ENCODE measurements at regions not wholly inside any gene's neighbourhood (a gene's known extent, or its start where the extent isn't known, plus 50 kb on each side); places are given as distances from the start of the nearest gene placed in this dataset.

DNA sequence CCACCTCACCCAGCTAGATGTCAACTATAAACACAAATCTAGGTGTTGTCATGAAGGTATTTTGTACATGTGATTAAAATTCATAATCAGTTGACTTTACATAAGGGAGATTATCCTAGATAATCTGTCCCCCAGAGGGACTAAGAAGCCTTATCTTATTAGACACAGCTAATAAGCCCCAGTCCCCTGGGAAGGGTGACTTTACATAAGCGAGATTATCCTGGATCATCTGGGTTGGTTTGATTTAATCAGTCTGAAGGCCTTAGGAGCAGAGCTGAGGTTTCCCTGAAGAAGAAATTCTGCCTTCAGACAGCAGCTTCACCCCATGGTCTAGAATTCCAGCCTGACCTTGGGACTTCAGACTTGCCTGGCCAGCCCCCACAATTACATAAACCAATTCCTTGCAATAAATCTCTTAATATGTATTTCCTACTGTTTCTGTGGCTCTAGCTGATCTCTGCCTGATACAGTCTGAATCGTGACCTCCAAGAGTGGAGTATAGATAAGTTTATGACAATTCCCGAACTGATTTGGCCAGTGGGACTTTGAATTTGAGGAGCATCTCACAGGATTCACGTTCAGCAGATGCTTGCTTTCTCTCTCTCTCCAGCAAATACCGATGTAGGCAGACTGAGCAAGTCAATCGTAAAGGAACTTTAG lies 66.5 kb downstream of the MRPL46 start:
- TF ChIP-seq, protein P1, sequence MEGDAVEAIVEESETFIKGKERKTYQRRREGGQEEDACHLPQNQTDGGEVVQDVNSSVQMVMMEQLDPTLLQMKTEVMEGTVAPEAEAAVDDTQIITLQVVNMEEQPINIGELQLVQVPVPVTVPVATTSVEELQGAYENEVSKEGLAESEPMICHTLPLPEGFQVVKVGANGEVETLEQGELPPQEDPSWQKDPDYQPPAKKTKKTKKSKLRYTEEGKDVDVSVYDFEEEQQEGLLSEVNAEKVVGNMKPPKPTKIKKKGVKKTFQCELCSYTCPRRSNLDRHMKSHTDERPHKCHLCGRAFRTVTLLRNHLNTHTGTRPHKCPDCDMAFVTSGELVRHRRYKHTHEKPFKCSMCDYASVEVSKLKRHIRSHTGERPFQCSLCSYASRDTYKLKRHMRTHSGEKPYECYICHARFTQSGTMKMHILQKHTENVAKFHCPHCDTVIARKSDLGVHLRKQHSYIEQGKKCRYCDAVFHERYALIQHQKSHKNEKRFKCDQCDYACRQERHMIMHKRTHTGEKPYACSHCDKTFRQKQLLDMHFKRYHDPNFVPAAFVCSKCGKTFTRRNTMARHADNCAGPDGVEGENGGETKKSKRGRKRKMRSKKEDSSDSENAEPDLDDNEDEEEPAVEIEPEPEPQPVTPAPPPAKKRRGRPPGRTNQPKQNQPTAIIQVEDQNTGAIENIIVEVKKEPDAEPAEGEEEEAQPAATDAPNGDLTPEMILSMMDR (conservative IDR thresholded peaks at IDR 0.05 in 1 of 2, IDR thresholded peaks at IDR 0.05 in 1 of 2; ENCODE audit: extremely low read depth in 1 of 2, insufficient read depth in 1 of 2, low read depth in 1 of 2, low read length in 2 of 2), result no peak
- no peak for TF ChIP-seq EZH2 (IDR thresholded peaks at IDR 0.05; ENCODE audit: borderline replicate concordance, low read length)
